ENCODE measurements at regions not wholly inside any gene's neighbourhood (a gene's known extent, or its start where the extent isn't known, plus 50 kb on each side); places are given as distances from the start of the nearest gene placed in this dataset.

DNA sequence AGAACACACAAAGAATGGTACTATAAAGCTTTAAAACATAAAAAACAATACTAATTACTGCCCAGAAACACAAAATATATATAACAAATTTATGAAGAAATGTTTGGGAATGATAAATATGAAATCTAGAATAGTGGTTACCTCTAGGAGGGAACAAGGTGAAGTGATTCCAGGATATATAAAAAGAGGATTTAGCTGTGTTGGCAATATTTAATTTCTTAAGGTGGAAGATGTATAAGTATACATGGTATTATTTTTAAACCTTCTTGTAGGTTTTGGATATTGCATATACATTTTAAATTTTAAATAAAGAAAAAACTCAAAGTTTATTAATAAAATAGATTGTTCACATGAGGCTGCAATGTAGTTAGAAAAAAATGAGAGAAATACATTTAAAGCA is 112.7 kb upstream of the ZNF618 start:
- Histone ChIP-seq H3K18ac (ENCODE audit: low read length) (no peak overlapping the region), H3K36me3 (ENCODE audit: control insufficient read depth in 1 of 2, insufficient read depth in 2 of 2, low read length in 2 of 2) (no peaks in the 10 kb centered on the region), H3K9ac (ENCODE audit: low read length) (no peak overlapping the region), H3K4me1 (ENCODE audit: control insufficient read depth in 1 of 2, insufficient read depth in 2 of 2, low read length in 2 of 2) (no peaks in the 10 kb centered on the region), H3K27ac (ENCODE audit: low read depth, low read length) (no peak overlapping the region), H4K8ac (ENCODE audit: low read depth, low read length) (no peak overlapping the region), H2BK12ac (ENCODE audit: low read length) (no peak overlapping the region), H4K91ac (ENCODE audit: low read depth, low read length) (no peak overlapping the region), H3K4ac (ENCODE audit: low read depth, low read length) (no peak overlapping the region), H2AFZ (ENCODE audit: insufficient read depth, low read length, poor library complexity) (no peak overlapping the region), H3K14ac (ENCODE audit: low read length) (no peak overlapping the region), H2BK120ac (ENCODE audit: insufficient read depth, low read length, poor library complexity) (no peak overlapping the region), H3K79me2 (ENCODE audit: control insufficient read depth, insufficient read depth, low read length, poor library complexity) (no peaks in the 10 kb centered on the region), H3K4me2 (ENCODE audit: low read length) (no peak overlapping the region), H4K12ac (ENCODE audit: low read depth, low read length) (no peak overlapping the region), H3K27me3 (ENCODE audit: insufficient read depth, low read length) (no peaks in the 10 kb centered on the region), H2BK5ac (ENCODE audit: low read depth, low read length, poor library complexity) (no peak overlapping the region), H3K9me3 (ENCODE audit: insufficient read depth, low read depth, low read length) (peaks cover 3% of the 10 kb centered on the region), H3K79me1 (ENCODE audit: low read length) (no peaks in the 10 kb centered on the region), H3K4me3 (ENCODE audit: low read depth, low read length) (no peak overlapping the region), H3K23ac (ENCODE audit: low read length) (no peak overlapping the region), H2AK5ac (ENCODE audit: low read length) (no peak overlapping the region)
- DNase-seq, result no peak

DNA sequence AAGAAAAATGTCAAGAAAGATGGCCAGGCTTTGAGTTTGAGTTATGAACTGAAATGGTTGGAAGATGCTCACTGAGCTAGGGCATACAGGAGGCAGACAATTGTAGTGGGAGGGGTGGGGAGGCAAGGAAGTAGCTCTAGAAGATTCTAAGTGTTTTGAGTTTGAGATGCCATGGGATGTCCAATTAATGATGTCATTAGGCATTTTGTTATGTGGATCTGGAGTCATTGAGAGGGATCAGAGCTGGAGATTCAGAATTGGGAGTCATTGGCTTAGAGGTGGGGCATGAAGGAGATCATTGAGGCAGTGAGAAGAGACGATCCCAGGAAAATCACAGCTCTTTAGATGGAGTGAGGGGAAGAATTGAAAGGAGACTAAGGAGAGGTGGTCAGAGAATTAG is 111.5 kb upstream of the ZNF618 start:
- H2AK5ac ChIP-seq (ENCODE audit: low read length), result no peak overlapping the region

GRCh38 chr9:113769412-113769811 is 106.7 kb upstream of the ZNF618 start:
- Histone ChIP-seq H3K4me1 (ENCODE audit: control insufficient read depth in 1 of 2, insufficient read depth in 2 of 2, low read length in 2 of 2) (no peaks in the 10 kb centered on the region), H2AFZ (ENCODE audit: insufficient read depth, low read length, poor library complexity) (no peak overlapping the region), H3K9ac (ENCODE audit: low read length) (no peak overlapping the region), H4K8ac (ENCODE audit: low read depth, low read length) (no peak overlapping the region), H2AK5ac (ENCODE audit: low read length) (no peak overlapping the region), H3K4ac (ENCODE audit: low read depth, low read length) (no peak overlapping the region), H2BK120ac (ENCODE audit: insufficient read depth, low read length, poor library complexity) (no peak overlapping the region), H3K27me3 (ENCODE audit: insufficient read depth, low read length) (no peaks in the 10 kb centered on the region), H3K23ac (ENCODE audit: low read length) (no peak overlapping the region), H3K79me2 (ENCODE audit: control insufficient read depth, insufficient read depth, low read length, poor library complexity) (no peaks in the 10 kb centered on the region), H3K4me3 (ENCODE audit: low read depth, low read length) (no peak overlapping the region), H3K36me3 (ENCODE audit: control insufficient read depth in 1 of 2, insufficient read depth in 2 of 2, low read length in 2 of 2) (no peaks in the 10 kb centered on the region), H3K4me2 (ENCODE audit: low read length) (no peak overlapping the region), H3K79me1 (ENCODE audit: low read length) (no peaks in the 10 kb centered on the region), H4K12ac (ENCODE audit: low read depth, low read length) (no peak overlapping the region), H3K27ac (ENCODE audit: low read depth, low read length) (no peak overlapping the region), H3K9me3 (ENCODE audit: insufficient read depth, low read depth, low read length) (peaks cover 2% of the 10 kb centered on the region), H3K18ac (ENCODE audit: low read length) (no peak overlapping the region), H2BK12ac (ENCODE audit: low read length) (no peak overlapping the region), H2BK5ac (ENCODE audit: low read depth, low read length, poor library complexity) (no peak overlapping the region), H3K14ac (ENCODE audit: low read length) (no peak overlapping the region), H4K91ac (ENCODE audit: low read depth, low read length) (no peak overlapping the region)
- DNase-seq, result no peak
- no CpG with 5 or more reads among the region's 1 CpG for WGBS (ENCODE audit: extremely low coverage, insufficient coverage, insufficient read length)

More for the DNA sequence above, 111.5 kb upstream of the ZNF618 start:
- Histone ChIP-seq H3K4me3 (ENCODE audit: low read depth, low read length) (no peak overlapping the region), H2BK5ac (ENCODE audit: low read depth, low read length, poor library complexity) (no peak overlapping the region), H3K79me2 (ENCODE audit: control insufficient read depth, insufficient read depth, low read length, poor library complexity) (no peaks in the 10 kb centered on the region), H3K18ac (ENCODE audit: low read length) (no peak overlapping the region), H2BK120ac (ENCODE audit: insufficient read depth, low read length, poor library complexity) (no peak overlapping the region), H4K8ac (ENCODE audit: low read depth, low read length) (no peak overlapping the region), H2BK12ac (ENCODE audit: low read length) (no peak overlapping the region), H4K12ac (ENCODE audit: low read depth, low read length) (no peak overlapping the region), H3K27me3 (ENCODE audit: insufficient read depth, low read length) (no peaks in the 10 kb centered on the region), H3K9ac (ENCODE audit: low read length) (no peak overlapping the region), H3K4me1 (ENCODE audit: control insufficient read depth in 1 of 2, insufficient read depth in 2 of 2, low read length in 2 of 2) (no peaks in the 10 kb centered on the region), H3K9me3 (ENCODE audit: insufficient read depth, low read depth, low read length) (no peaks in the 10 kb centered on the region), H4K91ac (ENCODE audit: low read depth, low read length) (no peak overlapping the region), H2AFZ (ENCODE audit: insufficient read depth, low read length, poor library complexity) (no peak overlapping the region), H3K14ac (ENCODE audit: low read length) (no peak overlapping the region), H3K79me1 (ENCODE audit: low read length) (no peaks in the 10 kb centered on the region), H3K36me3 (ENCODE audit: control insufficient read depth in 1 of 2, insufficient read depth in 2 of 2, low read length in 2 of 2) (no peaks in the 10 kb centered on the region), H3K4ac (ENCODE audit: low read depth, low read length) (no peak overlapping the region), H3K4me2 (ENCODE audit: low read length) (no peak overlapping the region), H3K23ac (ENCODE audit: low read length) (no peak overlapping the region), H3K27ac (ENCODE audit: low read depth, low read length) (no peak overlapping the region)
- WGBS (ENCODE audit: extremely low coverage, insufficient coverage, insufficient read length), result no CpG with 5 or more reads among the region's 1 CpG
- no peak for DNase-seq

DNA sequence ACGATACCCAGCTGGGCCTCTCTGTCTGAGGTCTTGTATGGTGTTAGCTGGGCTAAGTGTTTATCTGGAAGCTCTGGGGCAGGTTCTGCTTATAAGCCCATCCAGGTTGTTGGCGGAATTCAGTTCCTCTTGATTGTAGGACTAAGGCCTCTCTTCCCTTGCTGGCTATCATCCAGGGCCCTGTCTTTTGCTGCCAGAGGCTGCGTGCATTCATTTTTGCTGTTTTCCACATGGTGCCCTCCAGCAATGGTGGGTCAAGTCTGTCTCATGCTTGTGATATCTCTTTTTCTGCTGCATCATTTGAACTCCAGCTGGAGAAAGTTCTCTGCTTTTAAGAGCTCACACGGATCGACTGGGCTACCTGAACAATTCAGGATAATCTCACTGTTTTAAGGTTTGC is 105.7 kb upstream of the ZNF618 start:
- H3K18ac ChIP-seq (ENCODE audit: low read length), result no peak overlapping the region
- no peak overlapping the region for H3K14ac ChIP-seq (ENCODE audit: low read length)
- no peak overlapping the region for H2BK12ac ChIP-seq (ENCODE audit: low read length)
- no peaks in the 10 kb centered on the region for H3K36me3 ChIP-seq (ENCODE audit: control insufficient read depth in 1 of 2, insufficient read depth in 2 of 2, low read length in 2 of 2)
- H3K4me2 ChIP-seq (ENCODE audit: low read length), result no peak overlapping the region
- H3K9ac ChIP-seq (ENCODE audit: low read length), result no peak overlapping the region
- no peak overlapping the region for H2AFZ ChIP-seq (ENCODE audit: insufficient read depth, low read length, poor library complexity)
- no peak overlapping the region for H2BK5ac ChIP-seq (ENCODE audit: low read depth, low read length, poor library complexity)
- no peak overlapping the region for H3K4ac ChIP-seq (ENCODE audit: low read depth, low read length)
- no peak overlapping the region for H4K91ac ChIP-seq (ENCODE audit: low read depth, low read length)
- no peak overlapping the region for H3K27ac ChIP-seq (ENCODE audit: low read depth, low read length)
- no peak overlapping the region for H4K12ac ChIP-seq (ENCODE audit: low read depth, low read length)
- no peaks in the 10 kb centered on the region for H3K4me1 ChIP-seq (ENCODE audit: control insufficient read depth in 1 of 2, insufficient read depth in 2 of 2, low read length in 2 of 2)
- WGBS (ENCODE audit: extremely low coverage, insufficient coverage, insufficient read length), result no CpG with 5 or more reads among the region's 5 CpGs
- no peaks in the 10 kb centered on the region for H3K27me3 ChIP-seq (ENCODE audit: insufficient read depth, low read length)
- no peak overlapping the region for H3K23ac ChIP-seq (ENCODE audit: low read length)
- no peak overlapping the region for H2BK120ac ChIP-seq (ENCODE audit: insufficient read depth, low read length, poor library complexity)
- H3K79me2 ChIP-seq (ENCODE audit: control insufficient read depth, insufficient read depth, low read length, poor library complexity), result no peaks in the 10 kb centered on the region
- no peak overlapping the region for H2AK5ac ChIP-seq (ENCODE audit: low read length)
- H3K4me3 ChIP-seq (ENCODE audit: low read depth, low read length), result no peak overlapping the region
- no peak overlapping the region for H4K8ac ChIP-seq (ENCODE audit: low read depth, low read length)
- no peaks in the 10 kb centered on the region for H3K79me1 ChIP-seq (ENCODE audit: low read length)
- no peak for DNase-seq
- peaks cover 2% of the 10 kb centered on the region for H3K9me3 ChIP-seq (ENCODE audit: insufficient read depth, low read depth, low read length)
